Neural cell (in vitro differentiated cells): ENCODE measurements at regions not wholly inside any gene's neighbourhood (a gene's known extent, or its start where the extent isn't known, plus 50 kb on each side); places are given as distances from the start of the nearest gene placed in this dataset.

ENCODE experiments used
- TAF1 ChIP-seq: IDR thresholded peaks from 2 replicates; pipeline ENCODE4 v1.6.1; 2012; ENCODE audit warnings: low read depth
- TF ChIP-seq, protein P1 (sequence below): fragments of 450-650 bp; IDR thresholded peaks from 2 replicates; pipeline ENCODE4 v1.5.1; 2014; ENCODE audit warnings: antibody characterized with exemption, mild to moderate bottlenecking, moderate library complexity; ENCODE audit not compliant: poor library complexity, severe bottlenecking

GRCh38 chr5:128895122-128895521, 70.2 kb upstream of the SLC27A6 start:
- TF ChIP-seq, protein P1, sequence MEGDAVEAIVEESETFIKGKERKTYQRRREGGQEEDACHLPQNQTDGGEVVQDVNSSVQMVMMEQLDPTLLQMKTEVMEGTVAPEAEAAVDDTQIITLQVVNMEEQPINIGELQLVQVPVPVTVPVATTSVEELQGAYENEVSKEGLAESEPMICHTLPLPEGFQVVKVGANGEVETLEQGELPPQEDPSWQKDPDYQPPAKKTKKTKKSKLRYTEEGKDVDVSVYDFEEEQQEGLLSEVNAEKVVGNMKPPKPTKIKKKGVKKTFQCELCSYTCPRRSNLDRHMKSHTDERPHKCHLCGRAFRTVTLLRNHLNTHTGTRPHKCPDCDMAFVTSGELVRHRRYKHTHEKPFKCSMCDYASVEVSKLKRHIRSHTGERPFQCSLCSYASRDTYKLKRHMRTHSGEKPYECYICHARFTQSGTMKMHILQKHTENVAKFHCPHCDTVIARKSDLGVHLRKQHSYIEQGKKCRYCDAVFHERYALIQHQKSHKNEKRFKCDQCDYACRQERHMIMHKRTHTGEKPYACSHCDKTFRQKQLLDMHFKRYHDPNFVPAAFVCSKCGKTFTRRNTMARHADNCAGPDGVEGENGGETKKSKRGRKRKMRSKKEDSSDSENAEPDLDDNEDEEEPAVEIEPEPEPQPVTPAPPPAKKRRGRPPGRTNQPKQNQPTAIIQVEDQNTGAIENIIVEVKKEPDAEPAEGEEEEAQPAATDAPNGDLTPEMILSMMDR = no peak
- no peak for TF ChIP-seq TAF1
